Fibroblast of skin of back (primary cell): ENCODE measurements at regions not wholly inside any gene's neighbourhood (a gene's known extent, or its start where the extent isn't known, plus 50 kb on each side); places are given as distances from the start of the nearest gene placed in this dataset.

Experiments
- DNase-seq: peaks from one replicate; pipeline ENCODE4 v3.0.0-alpha.2; 2013

DNA sequence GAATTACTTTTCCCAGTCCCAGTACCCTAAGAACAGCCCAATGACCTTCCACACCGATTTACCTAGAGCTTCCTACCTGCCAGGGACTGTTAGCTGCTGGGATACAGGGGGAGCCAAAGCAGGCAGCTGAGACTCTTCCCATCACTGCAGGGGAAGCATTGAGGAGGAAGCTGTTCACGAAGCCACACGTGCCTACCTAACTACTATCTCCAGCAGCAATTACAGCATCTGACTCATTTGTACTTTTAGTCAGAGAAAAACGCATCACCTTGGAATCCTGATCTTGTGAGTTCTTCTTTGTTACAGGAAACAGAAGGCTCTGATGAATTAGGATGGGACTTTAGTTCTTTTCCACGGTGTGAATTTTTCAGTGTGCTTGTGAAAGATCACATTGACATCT, 113.7 kb upstream of the DHX40 start:
- DNase-seq: peak; percentile 50

DNA sequence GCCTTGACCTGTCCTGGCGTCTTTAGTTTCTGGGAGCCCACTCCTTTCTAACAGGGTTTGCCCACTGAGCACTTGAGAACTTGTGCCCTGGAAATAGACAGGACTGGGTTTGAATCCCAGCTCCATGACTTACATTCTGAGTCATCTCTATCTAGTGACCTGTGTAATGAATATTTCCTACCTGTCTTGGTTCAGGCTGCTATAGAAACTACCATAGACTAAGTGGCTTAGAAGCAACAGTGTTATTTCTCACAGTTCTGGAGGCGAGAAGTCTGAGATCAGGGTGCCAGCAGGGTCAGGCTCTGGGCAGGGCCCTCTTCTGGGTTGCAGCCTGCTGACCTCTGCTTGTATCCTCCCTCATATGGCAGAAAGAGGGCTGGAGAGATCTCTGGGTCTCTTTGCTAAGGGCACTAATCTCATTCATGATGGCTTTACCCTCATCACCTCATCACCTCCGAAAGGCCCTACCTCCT, 110.7 kb upstream of the DHX40 start:
- DNase-seq: no peak

DNA sequence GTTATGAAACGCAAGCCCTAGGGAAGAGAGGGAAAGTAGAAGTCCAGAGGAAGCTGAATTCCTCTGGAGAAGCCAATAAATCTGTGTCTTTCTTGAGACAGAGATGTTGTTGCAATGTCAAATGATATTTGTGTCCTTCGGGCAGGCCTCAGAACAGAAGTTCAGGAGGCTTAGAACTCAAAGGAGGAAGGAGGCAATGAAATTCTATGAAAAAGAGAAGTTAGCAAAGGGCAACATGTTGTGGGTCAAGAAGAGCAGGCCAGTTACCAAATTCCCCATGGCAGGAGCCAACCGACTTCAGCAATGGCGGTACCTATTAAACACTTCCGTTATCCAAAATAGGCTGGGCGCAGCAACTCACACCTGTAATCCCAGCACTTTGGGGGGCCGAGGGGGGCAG, 109.0 kb upstream of the DHX40 start:
- no peak for DNase-seq

DNA sequence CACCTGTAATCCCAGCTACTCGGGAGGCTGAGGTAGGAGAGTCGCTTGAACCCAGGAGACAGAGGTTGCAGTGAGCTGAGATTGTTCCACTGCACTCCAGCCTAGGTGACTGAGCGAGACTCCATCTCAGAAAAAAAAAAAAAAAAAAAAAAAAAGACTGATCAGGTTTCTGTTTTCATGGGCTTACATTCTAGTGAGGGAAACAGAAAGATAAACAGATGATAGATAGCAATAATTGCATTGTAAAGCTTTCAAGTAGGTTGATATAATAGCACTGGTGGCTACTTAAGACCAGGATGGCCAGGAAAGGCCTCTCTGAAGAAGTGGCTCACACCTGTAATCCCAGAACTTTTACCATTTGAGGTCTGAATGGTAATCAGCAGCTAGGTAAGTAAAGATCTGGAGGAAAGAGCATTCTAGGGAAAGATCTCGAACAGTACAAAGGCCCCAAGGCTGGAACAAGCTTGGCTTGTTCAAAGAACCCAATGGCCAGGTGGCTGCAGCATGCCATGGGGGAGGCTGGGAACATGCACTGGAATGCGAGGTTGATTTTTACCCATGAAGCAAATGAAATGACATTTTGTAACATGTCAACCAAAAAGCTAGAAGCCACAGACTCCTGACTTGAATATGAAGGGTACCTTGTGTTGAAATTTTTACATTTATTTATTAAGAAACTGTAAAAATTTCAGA, 108.3 kb upstream of the DHX40 start:
- DNase-seq: no peak

DNA sequence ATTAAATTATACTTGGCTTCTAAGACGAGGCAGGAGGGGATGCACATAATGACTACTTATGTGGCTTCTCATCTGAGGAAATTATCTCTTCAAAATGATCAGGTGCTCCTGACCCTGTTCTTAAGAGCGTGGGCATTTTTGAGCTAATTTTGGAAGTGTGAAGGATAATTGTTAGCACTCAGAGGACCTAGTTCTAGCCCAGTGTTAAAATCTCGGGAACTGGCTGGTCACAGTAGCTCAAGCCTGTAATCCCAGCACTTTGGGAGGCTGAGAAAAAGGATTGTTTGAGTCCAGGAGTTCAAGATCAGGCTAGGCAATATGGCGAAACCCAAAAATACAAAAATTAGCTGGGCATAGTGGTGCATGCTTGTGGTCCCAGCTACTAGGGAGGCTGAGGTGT, 103.0 kb upstream of the DHX40 start:
- no peak for DNase-seq

DNA sequence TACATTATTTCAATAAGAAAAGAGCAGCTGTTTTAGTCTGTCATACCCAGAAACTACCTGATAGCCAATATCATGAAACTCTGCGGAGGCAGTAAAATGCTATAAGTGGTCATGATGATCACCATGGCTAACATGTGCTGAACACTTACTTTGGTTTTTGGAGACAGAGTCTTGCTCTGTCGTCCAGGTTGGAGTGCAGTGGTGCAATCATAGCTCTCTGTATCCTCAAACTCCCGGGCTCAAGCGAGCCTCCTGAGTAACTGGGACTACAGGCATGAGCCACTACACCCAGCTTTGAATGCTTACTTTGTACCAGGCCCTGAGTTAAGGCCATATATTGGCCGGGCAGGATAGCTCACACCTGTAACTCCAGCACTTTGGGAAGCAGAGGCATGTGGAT, 101.2 kb upstream of the DHX40 start:
- no peak for DNase-seq

DNA sequence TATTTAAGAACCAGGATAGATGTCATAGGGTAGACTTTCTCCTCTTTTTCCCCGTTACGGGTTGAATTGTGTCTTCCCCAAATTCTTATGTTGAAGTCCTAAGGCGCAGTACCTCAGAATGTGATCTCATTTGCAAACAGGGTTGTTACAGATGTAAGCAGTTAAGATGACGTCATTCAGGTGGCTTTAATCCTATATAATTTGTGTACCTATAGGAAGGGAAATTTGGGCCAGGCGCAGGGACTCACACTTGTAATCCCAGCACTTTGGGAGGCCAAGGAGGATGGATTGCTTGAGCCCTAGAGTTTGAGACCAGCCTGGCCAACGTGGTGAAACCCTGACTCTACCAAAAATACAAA, 99.5 kb upstream of the DHX40 start:
- no peak for DNase-seq

DNA sequence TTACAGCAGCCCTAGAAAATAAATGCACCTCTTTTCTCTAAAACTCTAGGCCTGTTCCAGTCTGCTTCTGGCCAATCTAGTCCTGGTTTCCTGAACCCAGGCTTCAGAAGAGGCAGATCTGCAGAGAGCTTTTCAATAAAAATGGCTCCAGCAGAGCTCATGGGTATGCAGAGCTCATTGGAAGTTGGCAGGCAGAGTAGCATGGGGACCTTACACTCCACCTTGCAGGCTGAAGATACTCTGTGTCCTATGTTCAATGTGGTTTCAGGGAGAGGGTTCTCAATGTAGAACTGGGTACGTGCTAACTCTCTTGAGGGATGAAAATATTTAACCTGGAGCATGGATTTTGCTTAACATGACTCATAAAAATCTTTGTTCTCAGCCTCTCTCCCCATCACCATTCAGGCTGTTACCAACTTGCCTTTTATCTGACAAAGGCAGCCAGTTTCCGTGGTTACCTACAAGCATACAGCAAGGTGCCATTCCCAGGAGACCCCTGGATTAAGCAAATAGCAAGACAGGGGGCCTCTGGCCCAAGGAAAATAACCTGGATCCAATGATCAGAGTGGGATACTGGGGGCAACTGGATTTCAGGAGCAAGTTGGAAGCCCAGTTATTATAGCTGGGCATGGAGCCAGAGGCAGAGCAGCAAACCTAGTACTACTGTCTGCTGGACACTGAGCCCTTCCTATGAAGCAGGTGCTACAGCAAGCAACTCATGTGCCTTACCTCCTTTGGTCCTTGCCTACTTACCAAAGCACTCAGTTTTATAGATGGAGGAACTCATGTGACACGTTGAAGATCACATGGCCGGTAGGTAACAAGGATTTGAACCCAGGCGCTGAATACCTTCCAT, 98.2 kb upstream of the DHX40 start:
- DNase-seq: no peak

DNA sequence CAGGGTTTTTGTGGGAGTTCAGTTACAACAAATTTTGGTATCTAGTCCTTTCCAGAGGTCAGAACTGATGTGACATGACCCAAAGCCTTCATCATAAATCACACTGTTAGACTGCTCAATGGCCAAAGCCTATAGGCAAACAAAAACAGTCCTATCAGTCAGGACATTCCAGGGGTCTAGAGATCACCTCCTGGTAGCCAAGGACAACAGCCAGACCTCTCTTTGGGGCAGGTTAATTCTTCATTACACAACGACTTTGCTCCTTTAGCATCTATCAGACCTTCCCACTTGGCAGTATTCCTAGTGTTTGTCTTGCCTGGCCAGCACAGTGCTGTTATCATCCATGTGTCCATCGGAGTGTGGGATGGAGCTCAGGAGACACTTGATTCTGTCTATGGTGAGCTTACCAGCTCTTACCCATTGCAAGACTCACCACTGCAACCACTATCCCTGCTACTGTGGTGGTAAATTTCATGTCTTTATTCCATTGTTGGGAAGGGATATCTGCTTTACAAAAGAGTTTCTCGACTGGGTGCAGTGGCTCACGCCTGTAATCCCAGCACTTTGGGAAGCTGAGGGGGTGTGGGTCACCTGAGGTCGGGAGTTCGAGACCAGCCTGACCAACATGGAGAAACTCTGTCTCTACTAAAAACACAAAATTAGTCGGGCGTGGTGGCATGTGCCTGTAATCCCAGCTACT, 95.5 kb upstream of the DHX40 start:
- DNase-seq: no peak

DNA sequence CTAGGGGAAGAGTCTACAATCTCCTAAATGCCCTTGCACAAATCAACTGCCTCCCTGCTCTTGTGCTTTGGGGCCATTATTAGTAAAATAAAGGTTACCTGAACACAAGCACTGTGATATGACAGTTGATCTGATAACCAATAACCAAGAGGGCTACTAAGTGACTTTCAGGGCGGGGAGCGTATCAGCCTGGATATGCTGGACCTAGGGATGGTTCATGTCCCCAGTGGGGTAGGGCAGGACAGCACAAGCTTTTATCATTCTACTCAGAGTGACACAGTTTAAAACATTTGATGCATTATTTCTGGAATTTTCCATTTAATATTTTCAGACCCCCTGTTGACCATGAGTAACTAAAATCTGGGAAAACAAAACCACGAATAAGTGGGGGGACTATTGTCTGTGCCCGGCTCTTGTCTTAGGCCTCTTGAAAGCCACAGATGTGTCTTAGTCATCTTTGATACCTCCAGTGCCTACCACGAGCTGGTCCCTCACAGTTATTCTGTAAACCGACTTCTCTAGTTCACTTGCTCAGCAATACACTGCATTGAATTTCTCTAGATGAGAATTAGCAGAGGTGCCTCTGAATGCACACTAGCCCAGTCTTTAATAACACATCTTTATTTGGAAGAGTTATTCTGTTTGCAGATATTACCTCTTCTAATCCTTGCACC, 94.6 kb upstream of the DHX40 start:
- DNase-seq: peak; percentile 17

DNA sequence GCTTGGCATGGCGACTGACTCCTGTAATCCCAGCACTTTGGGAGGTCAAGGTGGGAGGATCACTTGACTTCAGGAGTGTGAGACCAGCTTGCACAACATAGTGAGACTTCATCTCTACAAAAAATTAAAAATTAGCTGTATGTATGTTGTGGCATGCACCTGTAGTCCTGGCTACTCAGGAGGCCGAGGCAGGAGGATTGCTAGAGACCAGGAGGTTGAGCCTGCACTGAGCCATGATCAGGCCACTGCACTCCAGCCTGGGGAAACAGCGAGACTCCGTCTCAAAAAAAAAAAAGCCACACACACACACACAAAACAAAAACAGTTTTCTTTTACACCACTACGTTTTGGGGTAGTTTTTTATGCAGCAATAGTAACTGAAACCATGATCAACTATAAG, 89.0 kb upstream of the DHX40 start:
- no peak for DNase-seq

DNA sequence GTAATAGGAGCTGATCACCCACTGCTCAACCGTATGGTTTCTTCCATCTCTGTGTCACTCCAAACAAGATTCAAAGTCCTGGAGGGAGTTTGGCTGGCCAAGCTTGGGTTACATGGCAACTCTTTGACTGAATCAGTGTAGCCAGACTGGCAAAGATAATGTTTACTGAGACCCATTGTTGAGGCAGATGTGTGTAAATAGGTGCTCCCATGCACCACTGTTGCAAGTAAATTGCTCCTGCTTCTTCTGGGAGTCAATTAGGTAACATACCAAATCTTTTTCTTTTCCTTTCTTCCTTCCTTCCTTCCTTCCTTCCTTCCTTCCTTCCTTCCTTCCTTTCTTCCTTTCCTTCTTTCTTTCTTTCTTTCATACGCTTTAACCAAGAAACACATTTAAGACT, 86.3 kb upstream of the DHX40 start:
- no peak for DNase-seq

DNA sequence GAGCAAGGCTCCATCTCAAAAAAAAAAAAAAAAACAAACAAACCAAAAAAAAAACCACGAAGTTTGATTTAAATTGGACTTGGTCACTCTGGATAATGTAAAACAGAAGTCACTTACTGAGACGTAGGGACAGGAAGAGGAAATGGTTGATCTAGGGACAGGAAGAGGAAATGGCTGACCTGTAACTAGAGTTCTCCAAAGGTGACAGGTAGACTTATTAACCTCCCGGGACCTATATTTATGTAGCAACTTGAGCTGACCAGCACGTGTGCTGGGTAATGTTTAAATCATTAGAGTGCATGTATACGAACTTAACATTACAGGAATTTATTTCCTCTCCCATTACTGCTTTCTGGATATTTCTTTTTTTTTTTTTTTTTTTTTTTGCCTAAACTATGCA, 81.5 kb upstream of the DHX40 start:
- no peak for DNase-seq

DNA sequence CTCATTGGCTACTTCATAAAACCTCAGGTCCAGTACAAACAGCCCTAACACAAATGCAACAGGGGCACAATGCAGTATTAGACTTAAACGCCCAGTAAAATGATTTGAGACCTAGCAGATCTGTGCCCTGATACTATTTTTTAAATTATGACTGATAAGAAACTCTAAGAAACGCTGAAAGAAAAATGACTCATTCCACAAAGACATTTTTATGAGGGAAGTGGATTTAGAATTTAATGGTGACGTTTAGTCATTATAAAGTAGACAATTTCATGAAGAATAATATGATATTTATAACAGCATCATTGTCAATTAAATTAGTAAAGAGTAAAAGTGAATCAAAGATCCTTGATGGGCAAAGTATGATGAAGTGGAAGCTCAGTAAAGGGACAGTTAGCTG, 80.4 kb upstream of the DHX40 start:
- DNase-seq: no peak

DNA sequence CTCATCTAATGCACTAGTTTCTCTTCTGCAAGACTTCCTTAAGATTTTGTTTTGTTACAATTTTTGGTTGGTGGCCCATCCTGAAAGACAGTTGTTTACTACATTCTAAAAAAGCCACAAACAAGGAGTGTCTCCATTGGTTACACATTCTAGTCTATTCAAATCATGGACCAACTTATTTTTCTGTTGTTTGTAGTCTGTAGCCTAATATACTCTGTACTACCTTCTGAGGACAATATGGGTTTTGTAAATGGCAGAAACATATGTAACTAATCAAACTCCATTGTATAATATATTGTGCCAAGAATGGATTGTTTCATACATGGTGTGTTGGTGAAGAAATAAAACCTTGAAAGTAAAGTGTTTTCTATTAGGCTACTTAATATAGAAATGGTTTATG, 79.5 kb upstream of the DHX40 start:
- no peak for DNase-seq

DNA sequence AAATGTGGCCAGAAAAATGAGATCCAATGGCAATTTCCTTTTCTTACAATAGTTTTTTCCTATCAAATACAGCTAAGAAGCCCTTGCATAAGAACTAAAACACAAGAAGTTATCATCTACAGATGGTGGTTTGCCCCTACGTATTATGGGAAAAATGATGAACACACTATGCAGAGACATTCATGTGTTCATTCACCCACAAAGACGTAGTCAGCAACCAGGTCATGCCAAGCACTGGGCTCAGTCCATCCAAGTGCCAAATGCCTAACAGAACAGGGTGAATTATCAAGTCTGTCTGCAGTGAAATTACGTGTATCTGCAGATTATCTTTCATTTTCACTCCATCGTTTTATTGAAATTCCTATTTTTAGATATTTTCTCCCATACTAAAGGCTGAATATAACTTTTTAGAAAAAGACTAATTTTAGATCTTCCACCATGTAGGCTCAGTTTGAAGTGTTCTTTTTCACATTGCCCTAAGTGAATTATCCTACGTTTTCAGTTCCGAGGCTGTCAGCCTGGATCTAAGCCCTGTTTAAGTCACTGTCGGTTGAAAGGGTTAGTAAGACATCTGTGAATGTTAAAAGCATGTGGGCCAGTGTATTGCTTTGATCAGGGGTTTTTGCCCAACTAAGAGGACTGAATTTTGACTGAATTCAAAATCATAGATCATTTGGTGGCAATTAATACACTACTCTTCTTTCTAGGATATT, 78.1 kb upstream of the DHX40 start:
- peak; percentile 10 for DNase-seq

DNA sequence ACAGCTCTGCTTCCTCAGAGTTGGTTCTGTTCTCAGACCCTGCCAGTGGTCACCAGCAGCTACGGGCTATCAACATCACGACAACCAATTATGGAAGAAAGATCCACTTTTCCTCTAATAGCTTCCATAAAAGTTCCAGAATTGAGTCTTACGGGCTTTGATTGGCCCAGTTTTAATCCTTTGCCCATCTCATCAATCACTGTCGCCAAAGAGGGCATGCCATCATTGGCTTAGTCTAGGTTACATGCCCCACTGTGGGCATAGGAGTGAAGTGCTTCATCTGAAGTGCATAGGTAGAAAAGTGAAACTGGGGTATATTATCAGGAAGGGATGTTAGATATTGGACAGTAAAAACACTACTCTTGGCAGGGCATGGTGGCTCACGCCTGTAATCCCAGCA, 76.6 kb upstream of the DHX40 start:
- no peak for DNase-seq

DNA sequence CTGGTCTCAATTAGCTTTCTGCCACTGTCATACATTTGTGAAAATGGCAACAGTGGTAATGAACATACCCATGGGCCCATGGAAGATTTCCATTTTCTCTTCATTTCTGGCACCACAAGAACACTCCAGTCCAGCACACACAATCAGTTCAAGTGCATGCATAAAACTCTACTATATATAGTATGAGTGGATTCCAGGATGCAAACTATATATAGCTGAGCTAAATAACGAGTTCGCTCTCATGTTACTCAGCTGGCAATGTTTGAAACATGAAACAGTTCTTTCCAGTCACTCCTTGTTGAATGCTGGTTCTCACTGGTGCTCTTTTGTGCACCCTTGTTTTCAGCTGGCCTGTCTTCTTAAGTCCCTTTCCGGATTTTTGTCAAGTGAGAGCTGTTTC, 75.2 kb upstream of the DHX40 start:
- peak; percentile 70 for DNase-seq

DNA sequence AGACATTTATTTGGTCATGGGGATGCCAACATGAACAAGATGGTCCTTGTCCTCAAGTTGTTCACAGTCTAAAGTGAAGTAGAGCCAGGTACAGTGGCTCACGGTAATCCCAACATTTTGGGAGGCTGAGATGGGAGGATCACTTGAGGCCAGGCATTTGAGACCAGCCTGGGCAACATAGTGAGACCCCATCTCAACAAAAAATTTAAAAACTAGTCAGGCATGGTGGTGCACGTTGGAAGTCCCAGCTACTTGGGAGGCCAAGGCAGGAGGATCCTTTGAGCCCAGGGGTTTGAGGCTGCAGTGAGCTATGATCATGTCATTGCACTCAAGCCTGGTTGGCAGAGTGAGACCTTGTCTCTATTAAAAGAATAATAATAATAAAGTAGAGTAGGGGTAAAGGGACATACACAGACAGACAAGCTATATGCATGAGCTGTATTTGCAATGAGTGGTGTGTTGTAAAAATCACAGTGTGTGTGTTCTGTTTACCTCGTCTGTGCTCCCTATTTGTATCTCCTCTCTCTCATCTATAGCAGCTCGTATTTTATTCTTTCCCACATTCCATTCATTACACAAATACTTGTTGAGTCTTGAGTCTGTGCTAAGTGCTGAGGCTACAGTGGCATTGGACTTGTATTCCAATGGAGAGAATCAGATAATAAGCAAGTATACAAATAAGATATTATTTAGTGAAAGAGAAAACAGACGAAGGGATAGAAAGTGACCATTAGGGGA, 73.9 kb upstream of the DHX40 start:
- DNase-seq: peak; percentile 37

DNA sequence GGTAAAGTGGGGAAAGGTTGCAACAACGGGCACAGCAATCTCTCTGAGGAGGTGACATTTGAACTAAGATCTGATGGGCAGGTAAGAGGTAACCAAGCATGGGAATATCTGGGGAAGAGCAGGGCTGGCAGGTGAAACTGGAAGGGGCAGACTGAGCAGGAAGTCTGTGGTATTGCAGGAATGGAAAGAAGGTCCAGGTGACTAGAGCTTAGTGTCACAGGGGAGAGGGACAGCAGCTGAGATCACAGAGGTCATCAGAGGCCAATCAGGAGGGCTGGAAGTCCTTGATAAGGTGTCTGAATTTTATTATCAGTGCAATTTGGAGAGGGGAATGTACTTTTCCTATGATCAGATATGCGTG, 73.3 kb upstream of the DHX40 start:
- no peak for DNase-seq

DNA sequence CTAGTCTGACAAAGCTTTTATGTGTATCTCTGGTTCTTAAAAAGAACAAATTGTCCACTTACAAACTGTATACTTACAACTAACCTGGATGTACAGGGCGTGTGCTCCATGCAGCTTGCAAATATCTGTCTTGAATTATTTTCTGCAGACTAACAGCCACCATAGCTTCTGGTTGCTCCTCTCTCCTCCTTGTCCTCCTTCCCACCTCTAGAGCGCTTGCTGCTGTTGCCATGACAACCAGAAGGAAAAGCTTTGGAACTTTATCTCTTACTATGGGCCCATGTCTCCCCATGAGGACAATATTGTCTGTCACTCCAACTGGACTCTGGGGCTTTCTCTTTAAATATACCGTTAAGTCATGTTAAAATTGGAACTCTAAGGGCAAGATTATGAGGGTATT, 71.5 kb upstream of the DHX40 start:
- DNase-seq: no peak
